Ecto neural progenitor cell (in vitro differentiated cells): ENCODE measurements at regions not wholly inside any gene's neighbourhood (a gene's known extent, or its start where the extent isn't known, plus 50 kb on each side); places are given as distances from the start of the nearest gene placed in this dataset.
A peak's percentile ranks its signal among the peaks of the same experiment; 100 is the strongest.
"Not testable (repeated sequence)": the region's sequence is repeated elsewhere in the genome, so short reads cannot be mapped to it uniquely, and the experiment has no call there.

Experiments
- DNase-seq: peaks from one replicate; pipeline ENCODE4 v3.0.0-alpha.2; 2018; ENCODE audit warnings: low spot score

DNA sequence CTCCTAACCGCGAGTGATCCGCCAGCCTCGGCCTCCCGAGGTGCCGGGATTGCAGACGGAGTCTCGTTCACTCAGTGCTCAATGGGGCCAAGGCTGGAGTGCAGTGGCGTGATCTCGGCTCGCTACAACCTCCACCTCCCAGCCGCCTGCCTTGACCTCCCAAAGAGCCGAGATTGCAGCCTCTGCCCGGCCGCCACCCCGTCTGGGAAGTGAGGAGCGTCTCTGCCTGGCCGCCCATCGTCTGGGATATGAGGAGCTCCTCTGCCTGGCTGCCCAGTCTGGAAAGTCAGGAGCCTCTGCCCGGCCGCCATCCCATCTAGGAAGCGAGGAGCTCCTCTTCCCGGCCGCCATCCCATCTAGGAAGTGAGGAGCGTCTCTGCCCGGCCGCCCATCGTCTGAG is 58.8 kb upstream of the ANKRD30BL start:
- DNase-seq, result not testable (repeated sequence)

DNA sequence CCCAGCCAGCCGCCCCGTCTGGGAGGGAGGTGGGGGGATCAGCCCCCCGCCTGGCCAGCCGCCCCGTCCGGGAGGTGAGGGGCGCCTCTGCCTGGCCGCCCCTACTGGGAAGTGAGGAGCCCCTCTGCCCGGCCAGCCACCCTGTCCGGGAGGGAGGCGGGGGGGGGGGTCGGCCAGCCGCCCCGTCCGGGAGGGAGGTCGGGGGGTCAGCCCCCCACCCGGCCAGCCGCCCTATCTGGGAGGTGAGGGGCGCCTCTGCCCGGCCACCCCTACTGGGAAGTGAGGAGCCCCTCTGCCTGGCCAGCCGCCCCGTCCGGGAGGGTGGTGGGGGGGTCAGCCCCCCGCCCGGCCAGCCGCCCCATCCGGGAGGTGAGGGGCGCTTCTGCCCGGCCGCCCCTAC is 60.1 kb upstream of the ANKRD30BL start:
- not testable (repeated sequence) for DNase-seq

DNA sequence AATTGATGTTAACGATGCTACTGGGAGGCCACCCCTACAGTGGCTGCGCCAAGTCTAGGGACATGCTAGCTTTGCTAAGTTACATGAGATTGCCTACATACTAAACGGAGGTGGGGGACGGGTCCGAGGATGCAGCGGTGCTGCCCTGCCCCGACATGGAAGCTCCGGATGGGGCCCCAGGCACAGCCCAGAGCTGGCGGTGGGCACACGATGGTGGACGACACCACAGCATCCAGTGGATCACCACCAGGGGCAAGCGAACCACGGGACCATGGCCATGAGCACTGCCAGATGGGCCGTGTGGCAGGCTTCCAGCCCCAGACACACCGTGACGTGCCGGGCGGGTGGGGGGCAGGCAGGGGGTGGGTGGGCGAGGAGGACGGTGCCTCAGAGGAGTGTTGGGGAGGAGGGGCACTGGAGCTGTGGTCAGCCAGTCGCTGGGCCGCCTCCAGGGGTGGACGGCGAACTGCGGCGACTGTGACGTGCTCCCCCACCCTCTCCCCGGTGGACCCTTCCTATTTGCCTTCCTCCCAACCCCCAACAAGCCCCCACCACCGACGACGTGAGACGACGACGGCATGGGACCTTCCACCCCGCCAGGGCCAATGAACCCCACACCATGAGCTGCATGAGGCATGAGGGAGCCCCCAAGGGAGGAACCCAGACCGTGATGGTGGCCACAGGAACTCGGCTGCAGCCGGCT is 90.6 kb upstream of the ANKRD30BL start:
- no peak for DNase-seq

DNA sequence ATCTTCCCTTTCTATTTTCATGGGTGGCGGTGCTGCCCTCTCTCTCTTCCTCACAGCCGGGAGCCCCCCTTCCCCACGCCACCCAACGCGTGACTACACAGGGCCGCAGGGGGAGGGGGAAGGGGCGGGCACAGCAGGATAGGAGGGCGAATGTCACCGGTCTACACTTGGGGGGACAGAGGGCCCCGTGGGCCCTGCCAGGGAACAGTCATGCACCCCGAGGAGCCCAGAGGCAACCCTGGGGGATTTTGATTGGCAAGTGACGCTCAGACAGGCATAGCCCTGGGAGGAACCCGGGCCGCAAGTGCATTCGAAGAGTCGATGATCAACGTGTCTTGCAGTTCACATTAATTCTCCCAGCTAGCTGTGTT is 91.1 kb upstream of the ANKRD30BL start:
- no peak for DNase-seq

DNA sequence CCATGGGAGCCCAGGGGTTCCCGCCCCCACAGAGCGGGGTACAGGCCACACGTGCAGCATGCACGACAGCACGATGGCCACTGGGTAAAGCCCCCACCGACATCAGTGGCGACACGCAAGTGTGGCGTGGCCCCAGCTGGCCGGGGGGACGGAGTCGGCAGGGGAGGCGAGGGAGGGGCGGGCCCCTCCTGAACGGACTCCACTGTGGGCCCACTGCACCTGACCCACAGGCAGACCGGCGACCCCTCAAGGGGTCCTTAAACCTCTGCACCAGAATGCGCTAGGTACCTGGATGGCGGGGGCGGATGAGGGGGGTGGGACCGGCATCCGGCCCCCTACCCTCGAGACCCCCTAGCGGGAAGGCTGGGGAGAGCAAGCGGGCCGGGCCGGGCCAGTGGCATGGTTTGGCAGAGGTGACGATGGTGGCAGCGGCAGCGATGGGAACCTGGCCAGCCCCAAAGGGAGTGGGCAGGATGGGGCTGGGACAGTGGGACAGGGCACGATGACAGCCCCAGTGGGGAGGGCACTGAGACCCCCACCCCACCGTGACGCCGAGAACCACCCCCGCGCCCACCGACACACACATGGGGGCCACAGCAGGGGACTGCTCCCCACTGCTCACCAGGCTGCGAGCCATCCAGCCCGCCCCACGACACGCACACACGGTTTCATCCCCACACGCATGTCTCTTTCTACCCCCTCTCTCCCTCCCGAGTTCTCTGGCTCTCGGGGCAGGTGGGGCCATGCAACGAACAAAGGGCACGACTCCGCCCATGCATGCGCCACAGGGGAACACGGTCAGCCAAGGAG is 91.9 kb upstream of the ANKRD30BL start:
- no peak for DNase-seq

DNA sequence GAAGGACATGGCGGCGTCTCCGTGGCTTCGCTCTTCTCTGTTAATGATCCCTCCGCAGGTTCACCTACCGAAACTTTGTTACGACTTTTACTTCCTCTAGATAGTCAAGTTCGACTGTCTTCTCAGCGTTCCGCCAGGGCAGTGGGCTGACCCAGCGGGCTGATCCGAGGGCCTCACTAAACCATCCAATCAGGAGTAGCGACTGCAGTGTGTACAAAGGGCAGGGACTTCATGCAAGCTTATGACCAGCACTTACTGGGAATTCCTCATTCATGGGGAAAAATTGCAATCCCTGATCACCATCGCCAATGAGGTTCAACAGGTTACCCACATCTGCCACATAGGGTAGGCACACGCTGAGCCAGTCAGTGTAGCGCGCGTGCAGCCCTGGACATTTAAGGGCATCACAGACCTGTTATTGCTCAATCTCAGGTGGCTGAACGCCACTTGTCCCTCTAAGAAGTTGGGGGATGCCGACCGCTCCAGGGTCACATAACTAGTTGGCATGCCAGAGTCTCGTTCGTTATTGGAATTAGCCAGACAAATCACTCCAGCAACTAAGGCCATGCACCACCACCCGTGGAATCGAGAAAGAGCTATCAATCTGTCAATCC is 92.7 kb upstream of the ANKRD30BL start:
- not testable (repeated sequence) for DNase-seq

DNA sequence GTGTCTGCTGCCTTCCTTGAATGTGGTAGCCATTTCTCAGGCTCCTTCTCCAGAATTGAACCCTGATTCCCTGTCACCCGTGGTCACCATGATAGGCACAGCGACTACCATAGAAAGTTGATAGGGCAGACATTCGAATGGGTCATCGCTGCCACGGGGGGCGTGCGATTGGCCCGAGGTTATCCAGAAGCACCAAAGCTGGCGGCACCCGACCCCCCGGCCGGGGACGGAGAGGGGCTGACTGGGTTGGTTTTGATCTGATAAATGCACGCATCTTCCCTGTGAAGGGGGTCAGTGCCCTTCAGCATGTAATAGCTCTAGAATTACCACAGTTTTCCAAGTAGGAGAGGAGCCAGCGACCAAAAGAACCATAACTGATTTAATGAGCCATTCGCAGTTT is 94.0 kb upstream of the ANKRD30BL start:
- DNase-seq, result no peak

DNA sequence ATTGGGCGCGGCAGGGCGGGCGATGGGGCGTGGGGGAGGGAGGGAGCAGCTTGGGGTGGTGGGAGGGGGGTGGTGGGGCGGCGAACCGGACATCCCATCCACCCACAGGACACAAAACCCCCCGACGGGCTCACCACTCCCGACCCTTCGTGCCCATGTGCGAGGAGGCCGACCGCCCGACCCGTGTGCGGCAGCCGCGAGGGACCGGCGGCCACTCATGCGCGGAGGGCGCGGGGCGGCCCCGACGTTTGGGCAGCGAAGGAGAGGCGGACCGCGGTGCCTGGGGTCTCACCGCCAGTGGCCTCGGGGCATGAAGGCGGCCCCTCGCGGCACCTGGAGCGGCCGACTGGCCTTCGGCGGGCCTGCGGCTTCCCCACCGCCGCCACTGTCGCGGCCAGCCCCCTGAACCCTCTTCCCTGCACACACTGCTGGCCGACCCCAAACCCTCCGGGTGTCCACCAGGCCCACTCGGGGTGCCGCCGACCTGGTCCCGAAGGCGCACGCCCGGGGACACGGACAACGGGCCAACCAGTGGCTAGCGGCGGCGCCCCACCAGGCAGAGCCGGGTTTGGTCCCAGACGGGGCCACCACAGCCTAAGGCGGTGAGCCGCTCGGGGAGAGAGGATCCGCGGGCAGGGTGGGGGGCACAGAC is 94.6 kb upstream of the ANKRD30BL start:
- DNase-seq, result no peak

DNA sequence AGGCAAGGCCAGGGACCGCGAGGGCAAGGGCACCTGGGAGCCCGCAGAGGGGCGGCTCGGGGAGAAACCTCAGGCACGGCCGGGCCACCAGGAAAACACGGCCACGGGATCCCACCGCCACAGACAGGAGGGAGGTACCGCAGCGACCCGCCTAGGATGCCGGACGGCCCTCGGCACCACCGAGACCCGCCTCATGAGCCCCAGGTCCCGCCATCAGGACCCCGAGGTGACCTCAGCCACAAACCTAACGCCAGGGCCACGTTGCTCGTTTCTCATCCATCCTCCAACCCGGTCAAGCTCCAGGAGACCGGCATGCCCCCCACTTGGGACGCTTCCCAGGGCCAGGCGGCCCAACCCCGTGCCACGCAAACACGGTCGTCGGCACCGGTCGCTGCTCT is 95.2 kb upstream of the ANKRD30BL start:
- not testable (repeated sequence) for DNase-seq

DNA sequence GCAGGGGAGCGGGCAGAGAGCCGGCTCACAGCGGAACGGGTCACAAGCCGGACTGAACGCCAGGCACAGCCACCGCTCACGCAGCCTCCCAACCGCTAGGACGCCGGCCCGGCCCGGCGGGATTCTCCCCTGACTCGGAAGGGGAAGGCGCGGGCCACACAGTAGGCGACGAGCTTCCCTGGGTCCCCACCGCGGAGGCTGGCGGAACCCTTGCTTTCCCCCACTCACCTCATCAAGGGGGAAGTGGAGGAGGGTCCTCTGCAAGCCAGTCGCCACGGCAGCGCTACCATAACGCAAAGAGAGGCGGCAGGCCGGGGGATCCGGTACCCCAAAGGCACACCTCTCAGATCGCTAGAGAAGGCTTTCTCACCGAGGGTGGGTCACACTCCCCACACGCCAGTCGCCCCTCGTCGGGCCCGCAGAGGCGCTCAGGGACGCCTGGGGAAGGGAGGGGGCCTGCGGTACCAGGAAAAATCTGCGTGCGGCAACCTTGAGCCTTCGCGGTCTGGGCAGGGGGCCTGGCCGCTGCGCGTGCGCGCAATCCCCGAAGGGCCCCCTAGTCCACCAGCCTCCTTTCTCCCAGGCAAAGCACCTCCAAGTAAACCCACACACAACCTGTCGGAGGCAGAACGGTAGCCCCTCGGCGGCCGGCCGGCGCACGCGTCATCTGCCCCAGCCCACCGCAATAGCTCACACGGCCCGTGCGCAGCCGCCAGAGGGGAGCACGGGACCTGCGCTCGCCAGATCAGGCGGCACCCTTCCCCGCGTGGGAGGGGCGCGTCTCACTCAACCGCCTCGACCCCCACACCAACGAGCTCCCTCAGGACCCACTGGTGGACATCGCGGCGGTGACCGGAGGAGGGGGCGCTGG is 95.8 kb upstream of the ANKRD30BL start:
- DNase-seq, result not testable (repeated sequence)

DNA sequence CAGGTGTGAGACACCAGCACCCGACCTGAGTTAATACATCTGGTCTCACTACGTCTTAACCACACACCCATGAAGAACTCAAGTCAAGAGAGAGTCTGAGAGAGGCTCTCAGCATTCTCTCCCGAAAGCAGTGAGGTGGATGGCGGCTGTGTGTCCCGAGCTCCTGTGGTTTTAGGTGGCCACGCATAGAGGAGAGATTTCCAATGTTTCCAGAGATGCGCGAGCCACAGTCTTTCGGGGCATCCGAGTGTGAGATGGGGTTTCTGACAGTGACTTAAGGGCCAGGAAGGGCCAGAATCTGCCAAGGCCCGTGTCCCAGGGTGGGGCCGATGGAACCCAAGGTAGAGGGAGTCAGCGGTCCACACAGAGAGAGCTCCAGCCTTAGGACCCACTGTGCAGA is 97.5 kb upstream of the ANKRD30BL start:
- not testable (repeated sequence) for DNase-seq

DNA sequence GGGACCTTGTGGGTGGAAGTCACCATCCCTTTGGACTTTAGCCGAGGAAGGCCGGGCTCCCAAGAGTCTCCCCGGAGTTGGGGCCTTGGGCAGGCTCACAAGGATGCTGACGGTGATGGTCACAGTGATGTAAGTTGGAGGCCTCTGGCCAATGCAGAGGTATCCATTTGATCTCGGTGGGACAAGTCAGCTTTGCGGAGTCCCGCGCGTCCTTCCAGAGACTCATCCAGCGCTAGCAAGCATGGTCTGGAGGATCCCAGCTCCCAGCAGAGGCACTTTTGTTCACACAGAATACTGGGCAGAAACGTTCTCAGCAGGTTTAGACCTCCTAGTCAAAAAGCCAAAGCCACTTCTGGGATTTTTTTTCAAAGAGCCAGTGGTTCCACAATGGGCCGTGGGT is 103.8 kb upstream of the ANKRD30BL start:
- not testable (repeated sequence) for DNase-seq

DNA sequence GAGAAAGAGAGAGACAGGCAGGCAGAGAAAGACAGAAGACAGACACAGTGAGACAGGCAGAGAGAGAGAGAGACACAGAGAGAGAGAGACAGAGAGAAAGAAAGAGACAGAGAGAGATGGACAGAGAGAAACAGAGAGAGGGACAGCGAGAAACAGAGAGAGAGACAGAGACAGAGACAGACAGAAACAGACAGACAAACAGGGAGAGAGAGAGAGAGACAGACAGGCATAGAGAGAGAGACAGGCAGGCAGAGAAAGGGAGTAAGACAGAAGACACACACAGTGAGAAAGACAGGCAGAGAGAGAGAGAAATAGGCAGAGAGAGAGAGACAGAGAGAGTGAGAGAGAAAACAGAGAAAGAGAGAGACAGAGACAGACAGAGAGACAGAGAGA is 105.3 kb upstream of the ANKRD30BL start:
- DNase-seq, result no peak

DNA sequence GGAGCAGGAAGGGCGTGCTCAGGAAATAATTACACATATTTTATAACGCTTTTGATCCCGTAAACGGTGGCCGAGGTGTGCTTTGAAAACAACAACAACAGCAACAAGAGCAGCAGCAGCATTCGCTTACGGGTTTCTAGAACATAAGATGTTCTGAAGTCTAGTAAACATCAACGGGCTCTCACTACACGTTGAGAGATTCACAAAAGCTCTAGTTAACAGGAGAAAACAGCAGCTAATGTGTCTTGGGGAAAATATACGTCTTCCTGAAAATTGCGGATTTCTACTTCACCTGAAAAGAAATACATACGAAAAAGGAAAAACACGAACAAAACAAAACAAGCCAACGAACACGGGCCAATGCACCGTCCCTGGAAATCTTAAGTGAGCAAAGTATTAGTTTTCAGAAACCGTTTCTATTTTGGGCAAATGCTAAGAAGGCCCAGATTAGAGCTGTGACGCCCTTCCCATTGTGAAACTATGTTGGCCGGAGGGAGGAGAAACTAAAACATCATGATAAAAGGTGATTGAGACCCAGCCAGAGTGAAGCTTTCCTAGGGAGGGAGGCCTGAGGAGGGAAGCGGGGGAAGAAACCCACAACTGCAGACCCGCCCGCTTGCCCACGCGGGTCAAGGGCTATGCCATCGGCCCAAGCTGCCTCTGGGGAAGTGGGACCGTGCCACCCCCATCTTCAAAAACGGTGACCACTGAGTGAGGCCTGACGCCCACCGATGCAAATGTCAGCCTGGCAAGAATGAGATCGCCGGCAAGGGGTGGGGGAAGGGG is 105.9 kb upstream of the ANKRD30BL start:
- DNase-seq, result peak; percentile 62

DNA sequence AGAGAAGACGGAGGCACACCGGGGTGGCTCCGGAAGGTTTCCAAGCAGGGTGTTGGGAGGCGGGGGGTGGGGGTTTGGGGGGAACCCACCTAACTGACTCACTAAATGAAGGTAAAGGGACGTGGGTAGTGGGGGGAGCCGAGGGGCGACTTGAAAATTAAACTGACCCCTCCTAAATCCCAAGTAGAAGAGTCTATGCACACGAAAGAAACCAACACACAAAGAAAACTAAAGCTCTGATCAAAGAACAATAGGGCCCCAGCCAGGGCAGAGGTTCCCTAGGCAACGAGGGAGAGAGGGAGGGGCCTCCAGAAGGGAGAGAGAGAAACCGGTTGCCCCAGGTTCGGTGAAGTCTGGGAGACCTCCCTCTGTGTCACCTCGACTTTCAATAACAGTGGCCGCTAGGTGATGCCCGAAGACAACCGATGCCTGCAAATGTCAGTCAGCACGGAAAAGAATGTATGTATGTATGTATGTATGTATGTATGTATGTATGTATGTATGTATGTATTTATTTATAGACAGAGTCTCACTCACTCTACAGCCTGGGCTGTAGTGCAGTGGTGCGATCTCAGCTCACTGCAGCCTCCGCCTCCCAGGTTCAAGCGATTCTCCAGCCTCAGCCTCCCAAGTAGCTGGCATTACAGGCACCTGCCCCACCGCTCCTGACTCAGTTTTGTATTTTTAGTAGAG is 106.7 kb upstream of the ANKRD30BL start:
- peak; percentile 89 for DNase-seq

DNA sequence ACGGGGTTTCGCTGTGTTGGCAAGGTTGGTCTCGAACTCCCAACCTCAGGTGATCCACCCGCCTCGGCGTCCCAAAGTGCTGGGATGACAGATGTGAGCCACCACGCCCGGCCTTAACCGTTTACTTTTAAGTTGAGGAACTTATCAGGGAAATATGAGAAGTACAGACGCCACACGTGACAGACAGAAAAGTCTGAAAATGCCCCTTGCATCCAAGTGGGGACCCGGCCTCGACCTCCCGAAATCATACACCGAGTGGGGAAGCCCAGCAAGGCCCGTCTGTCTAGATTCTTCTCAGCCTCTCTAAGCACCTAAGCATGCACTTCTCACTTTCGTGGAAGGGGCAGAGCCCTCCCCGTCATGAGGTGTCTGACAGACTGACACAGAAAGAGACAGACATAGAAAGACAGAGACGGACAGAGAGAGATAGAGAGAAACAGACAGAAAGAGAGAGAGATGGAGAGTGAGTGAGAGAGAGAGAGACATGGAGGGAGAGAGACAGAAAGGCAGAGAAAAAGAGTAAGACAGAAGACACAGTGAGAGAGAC is 107.3 kb upstream of the ANKRD30BL start:
- no peak for DNase-seq

DNA sequence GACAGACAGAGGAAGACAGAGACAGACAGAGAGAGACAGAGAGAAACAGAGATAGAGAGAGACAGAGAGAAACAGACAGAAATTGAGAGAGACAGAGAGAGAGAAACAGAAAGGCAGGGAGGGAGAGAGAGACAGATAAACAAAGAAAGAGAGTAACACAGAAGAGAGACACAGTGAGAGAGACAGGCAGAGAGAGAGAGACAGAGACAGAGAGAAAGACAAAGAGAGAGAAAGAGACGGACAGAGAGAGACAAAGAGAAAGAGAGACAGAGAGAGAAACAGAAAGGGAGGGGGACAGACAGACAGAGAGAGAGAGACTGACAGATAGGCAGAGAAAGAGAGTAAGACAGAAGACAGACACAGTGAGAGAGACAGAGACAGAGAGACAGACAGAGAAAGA is 108.5 kb upstream of the ANKRD30BL start:
- no peak for DNase-seq

DNA sequence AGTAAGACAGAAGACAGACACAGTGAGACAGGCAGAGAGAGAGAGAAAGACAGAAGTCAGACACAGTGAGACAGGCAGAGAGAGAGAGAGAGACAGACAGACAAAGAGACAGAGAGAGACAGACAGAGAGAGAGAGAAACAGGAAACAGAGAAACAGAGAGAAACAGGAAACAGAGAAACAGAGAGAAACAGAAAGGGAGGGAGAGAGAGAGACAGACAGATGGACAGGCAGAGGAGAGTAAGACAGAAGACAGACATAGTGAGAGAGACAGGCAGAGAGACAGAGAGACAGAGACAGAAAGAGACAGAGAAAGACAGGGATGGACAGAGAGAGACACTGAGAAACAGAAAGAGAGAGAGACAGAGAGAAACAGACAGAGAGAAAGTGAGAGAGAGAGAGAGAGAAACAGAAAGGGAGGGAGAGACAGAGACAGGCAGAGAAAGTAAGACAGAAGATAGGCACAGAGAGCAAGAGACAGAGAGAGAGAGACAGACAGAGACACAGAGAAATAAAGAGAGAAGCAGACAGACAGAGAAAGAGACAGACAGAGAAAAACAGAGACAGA is 109.3 kb upstream of the ANKRD30BL start:
- DNase-seq, result no peak

DNA sequence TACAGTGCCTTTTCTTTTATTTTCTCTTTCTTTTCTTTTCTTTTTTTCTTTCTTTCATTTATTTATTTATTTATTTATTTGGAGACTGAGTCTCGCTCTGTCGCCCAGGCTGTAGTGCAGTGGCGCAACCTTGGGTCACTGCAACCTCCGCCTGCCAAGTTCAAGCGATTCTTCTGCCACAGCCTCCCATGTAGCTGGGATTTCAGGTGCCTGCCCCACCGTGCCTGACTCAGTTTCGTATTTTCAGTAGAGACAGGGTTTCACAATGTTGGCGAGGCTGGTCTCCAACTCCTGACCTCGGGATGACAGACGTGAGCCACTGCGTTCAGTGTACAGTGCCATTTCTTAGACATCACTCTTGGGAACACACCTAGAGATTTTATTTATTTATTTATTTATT is 110.0 kb upstream of the ANKRD30BL start:
- not testable (repeated sequence) for DNase-seq

DNA sequence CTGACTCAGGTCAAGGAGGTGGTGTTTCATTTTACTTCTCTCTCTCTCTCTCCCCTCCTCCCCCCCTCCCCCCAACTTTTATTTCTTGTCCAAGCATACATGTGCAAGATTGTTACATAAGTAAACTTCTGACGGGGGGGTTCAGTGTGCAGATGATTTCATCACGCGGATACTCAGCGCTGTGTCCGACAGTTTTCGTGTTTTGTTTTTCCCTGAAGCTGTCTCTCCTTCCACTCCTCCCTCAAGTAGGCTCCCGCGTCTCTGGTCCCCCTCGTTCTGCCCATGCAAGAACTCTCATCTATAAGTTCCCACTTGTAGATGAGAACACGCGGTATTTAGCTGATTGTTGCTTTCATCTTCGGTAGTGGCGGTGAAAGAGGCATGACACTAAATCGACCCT is 111.0 kb upstream of the ANKRD30BL start:
- DNase-seq, result no peak
